ENCODE measurements at regions not wholly inside any gene's neighbourhood (a gene's known extent, or its start where the extent isn't known, plus 50 kb on each side); places are given as distances from the start of the nearest gene placed in this dataset.

DNA sequence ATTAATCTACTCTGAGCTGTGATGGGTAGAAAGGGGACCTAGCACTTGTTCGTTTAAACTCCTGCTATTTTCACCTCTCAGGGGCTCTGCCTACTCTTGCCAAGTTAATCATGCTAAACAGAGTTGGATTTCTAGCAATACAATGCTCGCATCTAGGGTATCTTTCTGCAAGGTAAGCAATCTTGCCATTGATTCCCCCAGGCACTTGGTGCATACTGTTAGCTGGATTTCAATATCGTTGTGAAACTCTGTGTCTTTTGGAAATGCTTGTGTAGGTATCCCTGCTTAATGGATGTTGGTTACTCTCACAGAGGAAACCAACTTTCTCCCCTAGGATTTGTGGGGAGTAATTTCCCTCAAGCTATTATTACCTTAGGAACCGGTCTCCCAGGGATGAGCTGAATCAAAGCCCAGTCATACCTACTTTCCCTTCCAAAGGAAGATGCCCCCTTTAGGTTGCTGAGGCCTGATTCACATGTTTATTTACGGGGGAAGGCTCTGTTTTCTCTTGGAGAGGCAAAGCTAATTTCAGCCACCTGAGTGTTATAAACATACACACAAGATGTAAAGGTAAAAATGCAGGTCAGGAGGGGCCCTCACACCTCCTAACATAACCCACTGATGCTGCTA is 366.8 kb downstream of the FBXW7 start:
- no peak overlapping the region for H2BK12ac ChIP-seq (ENCODE audit: insufficient read length, low read depth, low read length)
- no peak for DNase-seq
- WGBS (ENCODE audit: extremely low coverage, insufficient read length, low lambda C conversion rate): no CpG with 5 or more reads among the region's 5 CpGs

More for the DNA sequence above, 366.8 kb downstream of the FBXW7 start:
- H3K27ac ChIP-seq (ENCODE audit: insufficient read length, low read depth, low read length): no peak overlapping the region
- no peak overlapping the region for H3K23ac ChIP-seq (ENCODE audit: insufficient read length, low read depth, low read length)
- H2BK15ac ChIP-seq (ENCODE audit: low read depth, low read length): no peak overlapping the region
- H4K20me1 ChIP-seq (ENCODE audit: control insufficient read depth, insufficient read depth, insufficient read length): no peaks in the 10 kb centered on the region
- no peaks in the 10 kb centered on the region for H3K27me3 Mint-ChIP-seq (ENCODE audit: low read depth)
- H3K4me2 ChIP-seq (ENCODE audit: insufficient read depth, insufficient read length, low read length): no peak overlapping the region
- H3K4me3 Mint-ChIP-seq: no peak overlapping the region
- H3K79me1 ChIP-seq (ENCODE audit: insufficient read depth, low read depth, low read length, poor library complexity, severe bottlenecking): no peaks in the 10 kb centered on the region
- no peaks in the 10 kb centered on the region for H3K9me3 ChIP-seq (ENCODE audit: control insufficient read depth, low read depth, low read length)
- no peak overlapping the region for H2AK5ac ChIP-seq (ENCODE audit: insufficient read length, low read length)
- no peak overlapping the region for H4K8ac ChIP-seq (replicated peaks; ENCODE audit: insufficient read length, low read depth, low read length)
- no peak overlapping the region for H3K56ac ChIP-seq (ENCODE audit: insufficient read length, low read depth, low read length)
- H4K91ac ChIP-seq (ENCODE audit: insufficient read length, low read depth, low read length): no peak overlapping the region
- 0 out of 7 replicates have a peak overlapping the region, but pooled peaks of 2 of the 3 experiments have one; percentile 52 to 90 for H3K27ac Mint-ChIP-seq
- H3K9ac ChIP-seq (ENCODE audit: extremely low read depth, insufficient read length, low read length): no peak overlapping the region
- H2BK20ac ChIP-seq (ENCODE audit: low read depth, low read length, poor library complexity, severe bottlenecking): no peak overlapping the region
- no peak overlapping the region for H2BK5ac ChIP-seq (ENCODE audit: insufficient read length, low read length)
- no peaks in the 10 kb centered on the region for H3K79me2 ChIP-seq (ENCODE audit: insufficient read depth, low read length)
- H3K23me2 ChIP-seq (ENCODE audit: insufficient read length, low read depth, low read length, poor library complexity, severe bottlenecking): no peaks in the 10 kb centered on the region
- no peak overlapping the region for H3K4ac ChIP-seq (ENCODE audit: low read depth, low read length)
- H3K36me3 Mint-ChIP-seq (ENCODE audit: insufficient read depth in 1 of 3, low read depth in 3 of 3): no peaks in the 10 kb centered on the region
- TF ChIP-seq, protein P1, sequence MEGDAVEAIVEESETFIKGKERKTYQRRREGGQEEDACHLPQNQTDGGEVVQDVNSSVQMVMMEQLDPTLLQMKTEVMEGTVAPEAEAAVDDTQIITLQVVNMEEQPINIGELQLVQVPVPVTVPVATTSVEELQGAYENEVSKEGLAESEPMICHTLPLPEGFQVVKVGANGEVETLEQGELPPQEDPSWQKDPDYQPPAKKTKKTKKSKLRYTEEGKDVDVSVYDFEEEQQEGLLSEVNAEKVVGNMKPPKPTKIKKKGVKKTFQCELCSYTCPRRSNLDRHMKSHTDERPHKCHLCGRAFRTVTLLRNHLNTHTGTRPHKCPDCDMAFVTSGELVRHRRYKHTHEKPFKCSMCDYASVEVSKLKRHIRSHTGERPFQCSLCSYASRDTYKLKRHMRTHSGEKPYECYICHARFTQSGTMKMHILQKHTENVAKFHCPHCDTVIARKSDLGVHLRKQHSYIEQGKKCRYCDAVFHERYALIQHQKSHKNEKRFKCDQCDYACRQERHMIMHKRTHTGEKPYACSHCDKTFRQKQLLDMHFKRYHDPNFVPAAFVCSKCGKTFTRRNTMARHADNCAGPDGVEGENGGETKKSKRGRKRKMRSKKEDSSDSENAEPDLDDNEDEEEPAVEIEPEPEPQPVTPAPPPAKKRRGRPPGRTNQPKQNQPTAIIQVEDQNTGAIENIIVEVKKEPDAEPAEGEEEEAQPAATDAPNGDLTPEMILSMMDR (conservative IDR thresholded peaks at IDR 0.05): peak; percentile 26; the same call in 2 of the 3 replicates
- H3K9me3 Mint-ChIP-seq: no peaks in the 10 kb centered on the region
- H3K18ac ChIP-seq (ENCODE audit: insufficient read length, low read depth, low read length): no peak overlapping the region
- no peak overlapping the region for H2BK120ac ChIP-seq (ENCODE audit: low read depth, low read length, poor library complexity, severe bottlenecking)
- no peak overlapping the region for H3T11ph ChIP-seq (ENCODE audit: low read length)
- H3K4me1 ChIP-seq (ENCODE audit: insufficient read depth, low read length): peaks cover 10% of the 10 kb centered on the region; the same call in 1 of the 2 replicates
- no peak overlapping the region for H3K14ac ChIP-seq (ENCODE audit: insufficient read depth, low read length)
- H2AFZ ChIP-seq (ENCODE audit: low read length): no peak overlapping the region
- H3K4me1 Mint-ChIP-seq: peaks cover 31 to 35% of the 10 kb centered on the region in 2 experiments
- no peaks in the 10 kb centered on the region for H3K27me3 ChIP-seq (ENCODE audit: insufficient read depth, low read length)
- H4K5ac ChIP-seq (ENCODE audit: insufficient read length, low read depth, low read length): no peak overlapping the region
